ENCODE measurements at regions not wholly inside any gene's neighbourhood (a gene's known extent, or its start where the extent isn't known, plus 50 kb on each side); places are given as distances from the start of the nearest gene placed in this dataset.

- Histone ChIP-seq H4K20me1 (ENCODE audit: low read depth) (no peaks in the 10 kb centered on the region), H3K9ac (no peak overlapping the region), H2AFZ (replicated peaks) (no peak overlapping the region), H3K4me1 (no peaks in the 10 kb centered on the region), H3K27me3 (no peaks in the 10 kb centered on the region), H3K36me3 (no peaks in the 10 kb centered on the region), H3K27ac (no peak overlapping the region), H3K9me3 (ENCODE audit: low read depth) (no peaks in the 10 kb centered on the region), H3K79me2 (ENCODE audit: low read depth) (no peaks in the 10 kb centered on the region), H3F3A (ENCODE audit: low read depth) (no peaks in the 10 kb centered on the region), H3K4me3 (no peak overlapping the region), H3K4me2 (no peak overlapping the region)
- no peak overlapping the region for H3K4me3 Mint-ChIP-seq
- no peaks in the 10 kb centered on the region for H3K4me1 Mint-ChIP-seq
- no peaks in the 10 kb centered on the region for H3K36me3 Mint-ChIP-seq
- peaks cover 4% of the 10 kb centered on the region for H3K27me3 Mint-ChIP-seq (ENCODE audit: insufficient read depth, low read depth)
- H3K27ac Mint-ChIP-seq = no peak overlapping the region
- DNase-seq (ENCODE audit: low spot score) = no peak
- H3K9me3 Mint-ChIP-seq = no peaks in the 10 kb centered on the region
- no peak for TF ChIP-seq CTCF (IDR thresholded peaks at IDR 0.05)
These were observed 57.5 kb upstream of the SLC14A2 start for GRCh38 chr18:45557779-45558178.

- Histone ChIP-seq H3K4me1 (no peaks in the 10 kb centered on the region), H3F3A (ENCODE audit: low read depth) (no peaks in the 10 kb centered on the region), H3K27me3 (no peaks in the 10 kb centered on the region), H4K20me1 (ENCODE audit: low read depth) (no peaks in the 10 kb centered on the region), H3K9ac (no peak overlapping the region), H3K79me2 (ENCODE audit: low read depth) (no peaks in the 10 kb centered on the region), H3K9me3 (ENCODE audit: low read depth) (no peaks in the 10 kb centered on the region), H2AFZ (replicated peaks) (no peak overlapping the region), H3K4me3 (no peak overlapping the region), H3K4me2 (no peak overlapping the region), H3K27ac (no peak overlapping the region), H3K36me3 (no peaks in the 10 kb centered on the region)
- no peak for TF ChIP-seq CTCF (IDR thresholded peaks at IDR 0.05)
- no peak for TF ChIP-seq EZH2phosphoT487 (IDR thresholded peaks at IDR 0.05)
- TF ChIP-seq EZH2 (IDR thresholded peaks at IDR 0.05) = no peak
- no peak for DNase-seq (ENCODE audit: low spot score)
- Mint-ChIP-seq H3K9me3 (no peaks in the 10 kb centered on the region), H3K27ac (no peak overlapping the region), H3K4me3 (no peak overlapping the region), H3K4me1 (peaks cover 6% of the 10 kb centered on the region), H3K27me3 (ENCODE audit: insufficient read depth, low read depth) (peaks cover 6% of the 10 kb centered on the region), H3K36me3 (no peaks in the 10 kb centered on the region)
These were observed 56.0 kb upstream of the SLC14A2 start for GRCh38 chr18:45559258-45559657.

- DNase-seq (ENCODE audit: low spot score) = no peak
- Histone ChIP-seq H3K27ac (no peak overlapping the region), H3F3A (ENCODE audit: low read depth) (no peaks in the 10 kb centered on the region), H3K9me3 (ENCODE audit: low read depth) (no peaks in the 10 kb centered on the region), H3K27me3 (no peaks in the 10 kb centered on the region), H3K4me2 (no peak overlapping the region), H3K9ac (no peak overlapping the region), H2AFZ (replicated peaks) (no peak overlapping the region), H3K4me1 (no peaks in the 10 kb centered on the region), H4K20me1 (ENCODE audit: low read depth) (no peaks in the 10 kb centered on the region), H3K4me3 (no peak overlapping the region), H3K79me2 (ENCODE audit: low read depth) (no peaks in the 10 kb centered on the region), H3K36me3 (no peaks in the 10 kb centered on the region)
- no peak overlapping the region for H3K27ac Mint-ChIP-seq
- H3K4me1 Mint-ChIP-seq = peaks cover 18% of the 10 kb centered on the region
- TF ChIP-seq EZH2 (IDR thresholded peaks at IDR 0.05) (no peak), EZH2phosphoT487 (IDR thresholded peaks at IDR 0.05) (no peak), CTCF (IDR thresholded peaks at IDR 0.05) (no peak)
- peaks cover 5% of the 10 kb centered on the region for H3K27me3 Mint-ChIP-seq (ENCODE audit: insufficient read depth, low read depth)
- H3K36me3 Mint-ChIP-seq = no peaks in the 10 kb centered on the region
- no peak overlapping the region for H3K4me3 Mint-ChIP-seq
- no peaks in the 10 kb centered on the region for H3K9me3 Mint-ChIP-seq
These were observed 54.4 kb upstream of the SLC14A2 start for GRCh38 chr18:45560870-45561269.
